ENCODE measurements at regions not wholly inside any gene's neighbourhood (a gene's known extent, or its start where the extent isn't known, plus 50 kb on each side); places are given as distances from the start of the nearest gene placed in this dataset.
"Not testable (repeated sequence)": the region's sequence is repeated elsewhere in the genome, so short reads cannot be mapped to it uniquely, and the experiment has no call there.

DNA sequence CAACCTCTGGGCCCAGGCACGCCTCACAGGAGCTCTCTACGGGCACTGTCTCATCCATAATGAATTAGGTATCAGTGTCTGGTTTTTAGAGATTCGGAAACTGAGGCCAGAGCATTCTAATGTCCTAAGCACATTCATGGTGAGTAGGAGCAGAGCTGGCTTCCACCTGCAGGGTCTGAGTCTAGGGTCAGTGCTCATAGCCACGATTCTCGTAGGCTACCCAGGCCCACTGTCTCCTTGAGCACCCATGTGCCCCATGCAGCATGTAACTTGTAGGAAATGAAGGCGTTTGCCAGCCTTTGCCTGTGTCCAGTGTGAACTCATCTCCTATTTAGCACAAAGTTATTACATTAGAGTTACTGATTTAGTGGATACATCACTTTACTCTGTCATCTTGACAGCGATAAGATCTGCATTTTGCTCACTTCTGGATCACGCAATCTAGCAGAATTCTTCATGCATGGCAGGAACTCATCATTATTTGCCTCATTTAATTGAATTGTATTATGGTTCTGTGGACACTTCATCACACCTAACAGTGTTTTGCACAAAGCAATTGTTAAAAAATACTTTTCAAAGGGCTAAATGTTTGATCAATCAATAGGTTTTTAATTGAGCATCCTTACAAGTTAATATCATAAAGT, 205.3 kb upstream of the SULF2 start:
- no peak for DNase-seq (ENCODE audit: low spot score)

- DNase-seq (ENCODE audit: low spot score): no peak
These were observed 204.7 kb upstream of the SULF2 start for GRCh38 chr20:47989957-47990356.

DNA sequence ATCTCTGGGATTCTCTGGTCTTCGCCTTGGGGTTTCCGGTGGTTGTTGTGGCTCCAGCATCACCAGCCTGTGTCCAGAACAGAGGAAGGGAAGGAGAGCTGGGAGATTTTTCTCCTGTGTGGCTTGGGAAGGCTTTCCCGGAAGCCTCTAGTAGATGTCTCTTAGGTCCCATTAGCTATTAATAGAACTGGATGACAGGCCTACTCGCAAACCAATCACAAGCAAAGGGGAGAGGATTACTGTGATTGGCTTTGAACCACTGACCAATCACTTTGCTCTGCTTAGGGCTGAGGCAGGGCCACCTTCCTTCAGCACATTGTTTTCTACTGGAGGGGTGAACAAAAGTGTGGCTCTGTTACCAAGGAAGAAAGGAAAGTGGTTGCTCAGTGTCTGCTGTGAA, 203.4 kb upstream of the SULF2 start:
- no peak for DNase-seq (ENCODE audit: low spot score)

GRCh38 chr20:47985092-47985850, 200.0 kb upstream of the SULF2 start:
- peak; percentile 75 for DNase-seq (ENCODE audit: low spot score)

GRCh38 chr20:47984437-47984836, 199.2 kb upstream of the SULF2 start:
- no peak for DNase-seq (ENCODE audit: low spot score)

GRCh38 chr20:47983642-47984041, 198.4 kb upstream of the SULF2 start:
- not testable (repeated sequence) for DNase-seq (ENCODE audit: low spot score)

DNA sequence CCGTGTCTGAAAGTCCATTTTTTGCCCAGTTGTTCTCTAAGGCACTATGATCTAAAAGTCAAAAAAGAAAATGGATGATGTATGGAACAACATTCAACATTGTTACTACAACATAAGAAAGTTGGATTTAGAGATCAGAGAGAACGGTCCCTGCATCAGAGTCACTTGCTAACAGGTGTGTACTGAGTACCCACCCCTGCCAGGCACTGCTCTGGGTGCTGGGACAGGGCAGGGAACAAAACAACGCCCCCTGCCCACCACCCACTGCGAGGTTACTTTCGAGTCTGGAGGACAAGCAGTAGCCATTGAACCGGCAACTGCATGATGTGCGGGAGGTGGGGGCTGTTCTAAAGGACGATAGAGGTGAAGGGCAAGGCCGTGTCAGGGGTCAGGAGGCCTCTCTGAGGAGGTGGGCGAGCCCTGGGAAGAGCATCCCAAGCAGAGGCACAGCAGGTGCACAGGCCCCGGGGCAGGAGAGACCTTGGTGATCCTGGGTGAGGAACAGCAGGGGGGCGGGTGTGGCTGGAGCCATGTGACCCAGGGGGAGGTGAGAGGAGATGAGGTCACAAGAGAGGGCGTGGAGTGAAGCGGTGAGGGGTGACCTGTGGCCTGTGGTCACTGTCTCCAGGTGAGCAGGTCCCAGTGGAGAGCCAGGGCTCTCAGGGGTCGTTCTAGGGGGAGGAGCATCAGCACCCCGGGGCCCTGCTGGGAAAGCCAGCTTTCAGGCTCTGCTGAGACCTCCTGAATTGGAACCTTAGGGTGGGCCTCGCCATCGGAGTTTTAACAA, 197.5 kb upstream of the SULF2 start:
- no peak for DNase-seq (ENCODE audit: low spot score)

DNA sequence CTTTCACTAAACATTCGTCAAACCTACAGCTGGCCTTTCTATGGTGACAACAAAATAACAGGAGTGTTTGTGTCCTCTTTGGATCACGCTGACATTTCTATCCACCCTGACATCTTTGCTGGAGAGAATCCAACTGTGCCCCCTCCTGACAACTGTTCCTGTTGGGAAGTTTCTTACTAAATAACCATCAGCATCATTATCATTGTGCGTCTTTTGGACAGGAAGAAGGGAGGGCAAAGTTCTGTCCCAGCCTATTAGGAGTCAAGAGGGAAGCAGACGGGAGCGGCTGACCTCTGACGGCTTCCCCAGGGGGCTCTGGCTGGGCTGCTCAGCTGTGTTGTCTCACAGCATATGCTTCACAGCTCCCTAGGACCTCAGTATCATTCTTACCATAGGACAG, 195.9 kb upstream of the SULF2 start:
- DNase-seq (ENCODE audit: low spot score): no peak

DNA sequence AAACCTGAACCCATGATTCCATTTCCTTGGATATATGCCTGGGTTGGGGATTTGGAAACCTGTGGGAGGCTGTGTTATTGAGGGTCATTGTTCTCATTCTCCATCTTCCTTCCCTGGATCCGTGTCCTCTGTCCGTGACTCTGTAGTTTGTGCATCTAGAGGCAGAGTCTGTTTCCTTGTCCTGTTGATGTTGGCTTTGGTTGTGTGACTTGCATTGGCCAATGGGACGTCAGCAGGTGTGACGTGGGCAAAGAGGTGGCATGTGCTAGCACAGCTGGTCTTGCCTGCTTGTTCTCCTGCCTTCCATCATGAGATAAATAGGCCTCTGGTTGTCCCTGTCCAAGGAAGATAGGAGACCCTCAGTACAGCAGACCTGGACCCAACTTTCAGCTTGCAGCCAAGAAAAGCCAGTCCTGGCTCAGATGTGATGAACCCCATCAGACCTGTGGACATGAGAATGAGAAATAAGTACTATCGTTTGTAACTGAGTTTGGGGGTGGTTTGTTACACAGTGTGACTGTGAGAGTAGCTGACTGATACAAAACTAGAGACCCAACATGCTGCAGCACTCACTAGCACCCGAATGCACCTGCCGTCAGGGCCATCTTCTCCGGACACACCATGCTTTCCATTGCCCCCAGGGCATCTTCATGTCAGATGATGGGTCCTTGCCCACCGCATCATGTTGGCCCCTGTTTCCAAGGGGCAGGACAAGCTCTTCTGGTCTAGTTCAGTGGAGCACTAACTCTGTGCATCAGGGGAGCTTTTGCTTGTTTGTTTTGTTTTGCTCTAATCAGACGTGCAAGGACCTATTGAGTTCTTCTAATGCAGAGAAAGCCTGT, 195.3 kb upstream of the SULF2 start:
- DNase-seq (ENCODE audit: low spot score): no peak

- DNase-seq (ENCODE audit: low spot score): peak; percentile 83
These were observed 194.2 kb upstream of the SULF2 start for GRCh38 chr20:47979361-47980095.

DNA sequence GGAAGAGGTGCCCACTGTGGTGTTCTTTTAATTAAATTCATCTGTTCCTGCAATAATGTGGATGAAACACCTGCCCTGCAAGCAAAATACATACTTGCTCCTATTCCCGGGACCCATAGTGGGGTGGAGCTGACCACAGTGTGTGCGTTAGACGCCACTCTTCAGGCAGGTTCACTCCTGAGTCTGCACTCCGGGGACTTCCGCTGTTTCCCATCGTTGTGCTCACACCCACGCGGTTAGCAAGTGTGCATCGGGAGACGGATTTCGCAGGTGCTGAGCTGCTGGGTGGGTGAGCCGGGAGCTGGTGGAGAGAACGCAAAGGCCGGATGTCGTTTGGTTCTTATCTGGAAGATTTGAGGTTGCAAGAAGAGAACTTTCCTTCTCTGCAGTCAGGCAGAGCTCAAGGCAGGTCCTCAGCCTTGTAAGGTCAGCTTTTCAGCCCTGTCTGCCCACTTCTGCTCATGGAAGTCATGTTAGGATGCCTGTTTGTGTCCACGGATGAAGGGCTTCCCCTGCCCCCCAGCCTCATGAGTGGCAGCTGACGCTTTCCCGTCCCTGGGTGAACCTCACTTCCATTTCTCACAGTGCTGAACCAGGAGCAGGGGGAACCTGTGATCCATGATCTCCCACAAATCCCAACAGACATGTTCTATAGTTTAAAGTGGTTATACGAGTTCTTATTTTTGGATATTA, 193.3 kb upstream of the SULF2 start:
- DNase-seq (ENCODE audit: low spot score): not testable (repeated sequence)

- DNase-seq (ENCODE audit: low spot score): peak; percentile 35
These were observed 192.5 kb upstream of the SULF2 start for GRCh38 chr20:47977789-47978252.

DNA sequence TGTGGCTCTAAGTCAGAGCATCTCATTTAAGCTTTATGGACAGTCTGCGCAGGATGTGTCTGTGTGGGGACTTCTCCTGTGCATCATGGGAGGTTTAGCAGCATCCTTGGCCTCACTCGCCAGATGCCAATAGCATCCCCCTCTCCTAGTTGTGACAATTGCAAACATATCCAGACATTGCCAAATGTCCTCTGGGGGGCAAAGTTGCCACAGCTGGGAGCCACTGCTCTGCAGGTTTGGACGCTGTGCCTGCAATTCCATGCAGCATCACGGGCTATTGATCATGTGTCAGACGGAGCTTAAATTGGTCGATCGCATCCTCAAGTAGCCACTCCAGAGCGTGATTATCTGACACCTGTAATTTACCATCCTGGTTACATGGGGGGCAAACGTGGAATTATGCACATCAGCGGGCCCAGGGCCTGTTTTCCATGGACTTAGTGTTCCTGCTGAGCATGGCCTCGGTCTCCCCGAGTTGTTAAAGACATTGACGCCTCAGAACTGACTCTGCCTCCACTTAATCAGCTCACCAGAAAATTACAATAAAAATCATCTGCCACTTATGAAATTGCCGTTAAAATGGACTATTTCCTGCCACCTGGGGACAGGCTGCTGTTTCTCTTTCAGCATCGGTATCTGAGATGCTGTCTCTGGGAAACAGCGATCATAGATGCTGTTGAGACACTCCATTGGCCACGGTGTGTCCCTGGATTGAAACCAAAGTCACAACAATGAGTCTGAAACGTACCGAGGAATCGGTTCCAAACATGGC, 191.9 kb upstream of the SULF2 start:
- not testable (repeated sequence) for DNase-seq (ENCODE audit: low spot score)

DNA sequence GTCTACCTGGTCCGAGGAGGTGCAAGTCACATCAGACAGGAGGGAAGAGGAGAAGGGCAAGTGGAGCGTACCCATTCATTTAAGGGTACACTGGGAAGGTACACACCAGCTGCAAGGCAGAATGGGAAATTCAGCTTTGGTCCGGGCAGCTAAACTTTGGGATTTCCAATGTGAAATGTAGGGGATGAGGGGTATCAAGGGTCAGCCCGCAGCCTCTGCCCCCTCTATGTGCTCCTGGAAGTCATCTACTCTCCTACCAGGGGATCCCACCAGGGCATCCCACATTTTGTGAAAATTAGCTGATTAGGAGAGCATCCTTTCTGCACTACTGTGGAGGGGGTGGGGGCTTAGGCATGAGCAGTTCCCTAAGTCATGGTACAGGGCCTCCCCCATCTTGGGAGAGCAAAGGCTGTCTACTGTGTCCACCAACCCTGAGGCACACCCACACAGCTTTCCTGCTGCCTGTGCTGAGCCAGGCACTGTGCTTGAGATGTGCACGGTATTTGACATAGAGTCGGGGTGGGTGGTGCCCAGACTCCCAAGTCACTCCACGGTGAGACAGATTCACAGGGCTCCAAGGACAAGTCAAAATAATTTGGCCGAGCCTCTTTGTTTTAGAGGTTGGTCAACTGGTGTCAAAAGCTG, 189.1 kb upstream of the SULF2 start:
- DNase-seq (ENCODE audit: low spot score): no peak

GRCh38 chr20:47973519-47974233, 188.4 kb upstream of the SULF2 start:
- DNase-seq (ENCODE audit: low spot score): no peak

DNA sequence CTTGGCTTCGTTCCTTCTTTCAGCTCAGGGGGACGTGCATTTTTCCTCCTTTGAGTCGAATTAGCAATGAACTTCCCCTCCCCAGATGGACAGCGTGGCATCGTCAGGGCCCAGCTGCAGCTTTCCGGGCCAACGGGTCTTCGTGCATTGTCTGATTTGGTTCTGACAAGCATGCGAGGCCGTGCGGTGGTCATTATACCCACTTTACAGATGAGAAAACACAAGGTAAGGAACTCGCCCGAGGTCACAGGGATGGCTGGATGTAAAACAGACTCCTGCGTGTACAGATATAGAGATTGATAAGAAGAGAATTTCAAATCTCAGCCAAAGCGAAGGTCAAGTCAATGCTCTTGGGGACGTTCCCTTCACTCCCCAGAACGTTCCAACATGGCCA, 187.6 kb upstream of the SULF2 start:
- DNase-seq (ENCODE audit: low spot score): no peak

GRCh38 chr20:47972297-47972915, 187.1 kb upstream of the SULF2 start:
- peak; percentile 55 for DNase-seq (ENCODE audit: low spot score)
